Prostate gland (tissue), 2 donors: ENCODE measurements at regions not wholly inside any gene's neighbourhood (a gene's known extent, or its start where the extent isn't known, plus 50 kb on each side); places are given as distances from the start of the nearest gene placed in this dataset.
A peak's percentile ranks its signal among the peaks of the same experiment; 100 is the strongest.

Source experiments
- DNase-seq: peaks from one replicate; pipeline ENCODE4 v3.0.0-alpha.2; 2019; ENCODE audit warnings: low spot score
- H3K27ac ChIP-seq, 2 donors: fragments of 200-600 bp; sonication (generic); 2 replicates each; pipeline ENCODE4 v1.5.1; 2017 to 2019
- H3K27me3 ChIP-seq: fragments of 200-600 bp; sonication (generic); replicated peaks from 2 replicates; pipeline ENCODE4 v1.5.1; 2019; ENCODE audit not compliant: insufficient read depth
- H3K36me3 ChIP-seq, 2 donors: fragments of 200-600 bp; sonication (generic); 1 replicate in 1 of 2; 2 replicates in 1 of 2; pipeline versions ENCODE4 v1.5.1 to v1.8.1; 2017 to 2019
- H3K4me1 ChIP-seq: fragments of 200-600 bp; sonication (generic); replicated peaks from 2 replicates; pipeline ENCODE4 v1.5.1; 2019
- H3K4me3 ChIP-seq, 2 donors: fragments of 200-600 bp; sonication (generic); 2 replicates each; pipeline ENCODE4 v1.5.1; 2017 to 2019
- H3K9me3 ChIP-seq: fragments of 200-600 bp; sonication (generic); 2 replicates; pipeline ENCODE4 v1.5.1; 2017
- POLR2A ChIP-seq: fragments of 450-650 bp; IDR thresholded peaks from one replicate; pipeline ENCODE4 v1.6.1; 2016; ENCODE audit warnings: antibody characterized with exemption, mild to moderate bottlenecking
- POLR2AphosphoS5 ChIP-seq: sonication (generic); formaldehyde crosslinking; IDR thresholded peaks from one replicate; pipeline ENCODE4 v1.6.1; 2017; ENCODE audit warnings: antibody characterized with exemption
- WGBS: methylation state at CpG from one replicate; pipeline ENCODE4 v1.1.5; 2018; 5-methylcytosine and 5-hydroxymethylcytosine counted together
- intact Hi-C: fragments of 100-400 bp; cut with DNase I; formaldehyde crosslinking; loops from one replicate; pipeline ENCODE4 v1.14.2; 2022
- TF ChIP-seq, protein P1 (sequence below), 4 experiments: fragments of 200-600 bp in 2 of 4; fragments of 450-650 bp in 2 of 4; sonication (generic) in 2 of 4; IDR thresholded peaks; 1 replicate in 3 of 4; 2 replicates in 1 of 4; pipeline ENCODE4 v1.5.1; 2016 to 2019; ENCODE audit warnings: antibody characterized with exemption in 4 of 4, mild to moderate bottlenecking in 2 of 4, moderate library complexity in 2 of 4

GRCh38 chr2:176747506-176747905, 465.1 kb upstream of the HNRNPA3 start:
- no peak for TF ChIP-seq POLR2A
- intact Hi-C loops = no loop called here
- Histone ChIP-seq H3K4me3 (no peak overlapping the region), H3K36me3 (no peaks in the 10 kb centered on the region), H3K27ac (peak overlapping the region in 1 of 2 donors; percentile 2), H3K9me3 (no peaks in the 10 kb centered on the region), H3K4me1 (no peaks in the 10 kb centered on the region), H3K27me3 (no peaks in the 10 kb centered on the region)
- 33% methylated on average over 4 of the region's 4 CpGs for WGBS
- DNase-seq = no peak

GRCh38 chr2:176747928-176748327, 464.7 kb upstream of the HNRNPA3 start:
- TF ChIP-seq POLR2AphosphoS5 (peak; percentile 11), POLR2A (no peak)
- Histone ChIP-seq H3K36me3 (no peaks in the 10 kb centered on the region), H3K9me3 (no peaks in the 10 kb centered on the region), H3K27me3 (no peaks in the 10 kb centered on the region), H3K4me1 (no peaks in the 10 kb centered on the region), H3K27ac (peak overlapping the region in 1 of 2 donors; percentile 2), H3K4me3 (no peak overlapping the region)
- no peak for DNase-seq
- WGBS = 17% methylated on average over 4 of the region's 4 CpGs
- intact Hi-C loops = no loop called here

DNA sequence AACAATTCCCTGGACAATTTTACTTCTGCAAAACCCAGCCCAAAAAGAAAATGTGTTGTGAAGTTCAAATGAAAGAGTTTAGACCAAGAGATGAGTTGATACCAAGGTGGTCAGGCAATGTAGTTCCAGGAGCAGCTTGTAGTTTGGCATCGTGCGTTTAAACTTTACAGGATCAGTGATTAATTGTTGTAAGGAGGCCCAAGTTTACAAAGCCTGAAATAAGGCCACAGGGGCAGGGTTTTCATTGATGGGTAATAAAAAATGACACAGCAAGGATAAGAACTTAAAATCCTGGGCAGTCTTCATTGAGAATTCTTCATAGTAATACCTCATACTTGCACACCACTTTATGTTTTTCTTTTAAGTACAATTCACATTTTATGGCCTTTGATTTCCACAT, 463.9 kb upstream of the HNRNPA3 start:
- H3K27ac ChIP-seq = no peak overlapping the region

GRCh38 chr2:176751314-176752227, 461.0 kb upstream of the HNRNPA3 start:
- Histone ChIP-seq H3K4me1 (no peaks in the 10 kb centered on the region), H3K4me3 (no peak overlapping the region), H3K27me3 (no peaks in the 10 kb centered on the region), H3K36me3 (no peaks in the 10 kb centered on the region), H3K27ac (no peak overlapping the region), H3K9me3 (no peaks in the 10 kb centered on the region)
- TF ChIP-seq POLR2A (no peak), POLR2AphosphoS5 (no peak)
- WGBS = 42% methylated on average over 6 of the region's 6 CpGs
- DNase-seq = no peak
- intact Hi-C loops = no loop called here

More for the DNA sequence above, 463.9 kb upstream of the HNRNPA3 start:
- Histone ChIP-seq H3K27me3 (no peaks in the 10 kb centered on the region), H3K4me3 (no peak overlapping the region), H3K36me3 (no peaks in the 10 kb centered on the region), H3K9me3 (no peaks in the 10 kb centered on the region), H3K4me1 (no peaks in the 10 kb centered on the region)
- intact Hi-C loops = no loop called here
- no peak for DNase-seq
- TF ChIP-seq, protein P1, sequence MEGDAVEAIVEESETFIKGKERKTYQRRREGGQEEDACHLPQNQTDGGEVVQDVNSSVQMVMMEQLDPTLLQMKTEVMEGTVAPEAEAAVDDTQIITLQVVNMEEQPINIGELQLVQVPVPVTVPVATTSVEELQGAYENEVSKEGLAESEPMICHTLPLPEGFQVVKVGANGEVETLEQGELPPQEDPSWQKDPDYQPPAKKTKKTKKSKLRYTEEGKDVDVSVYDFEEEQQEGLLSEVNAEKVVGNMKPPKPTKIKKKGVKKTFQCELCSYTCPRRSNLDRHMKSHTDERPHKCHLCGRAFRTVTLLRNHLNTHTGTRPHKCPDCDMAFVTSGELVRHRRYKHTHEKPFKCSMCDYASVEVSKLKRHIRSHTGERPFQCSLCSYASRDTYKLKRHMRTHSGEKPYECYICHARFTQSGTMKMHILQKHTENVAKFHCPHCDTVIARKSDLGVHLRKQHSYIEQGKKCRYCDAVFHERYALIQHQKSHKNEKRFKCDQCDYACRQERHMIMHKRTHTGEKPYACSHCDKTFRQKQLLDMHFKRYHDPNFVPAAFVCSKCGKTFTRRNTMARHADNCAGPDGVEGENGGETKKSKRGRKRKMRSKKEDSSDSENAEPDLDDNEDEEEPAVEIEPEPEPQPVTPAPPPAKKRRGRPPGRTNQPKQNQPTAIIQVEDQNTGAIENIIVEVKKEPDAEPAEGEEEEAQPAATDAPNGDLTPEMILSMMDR (IDR thresholded peaks at IDR 0.05) = no peak
- TF ChIP-seq POLR2A = no peak
- TF ChIP-seq POLR2AphosphoS5 = no peak
- WGBS = 10% methylated on average over 2 of the region's 2 CpGs

- 92% methylated on average over 1 of the region's 1 CpG for WGBS
- DNase-seq = no peak
- Histone ChIP-seq H3K4me3 (no peak overlapping the region), H3K4me1 (no peaks in the 10 kb centered on the region), H3K36me3 (no peaks in the 10 kb centered on the region), H3K9me3 (no peaks in the 10 kb centered on the region), H3K27ac (no peak overlapping the region), H3K27me3 (no peaks in the 10 kb centered on the region)
- TF ChIP-seq POLR2AphosphoS5 = no peak
- TF ChIP-seq, protein P1 (IDR thresholded peaks at IDR 0.05) = no peak
- no peak for TF ChIP-seq POLR2A
- intact Hi-C loops = no loop called here
These were observed 460.3 kb upstream of the HNRNPA3 start for GRCh38 chr2:176752295-176752694.

GRCh38 chr2:176753205-176753604, 459.4 kb upstream of the HNRNPA3 start:
- 93% methylated on average over 3 of the region's 3 CpGs for WGBS
- TF ChIP-seq, protein P1 (IDR thresholded peaks at IDR 0.05) = no peak
- TF ChIP-seq POLR2A (no peak), POLR2AphosphoS5 (no peak)
- Histone ChIP-seq H3K36me3 (no peaks in the 10 kb centered on the region), H3K4me1 (no peaks in the 10 kb centered on the region), H3K9me3 (no peaks in the 10 kb centered on the region), H3K27ac (no peak overlapping the region), H3K27me3 (no peaks in the 10 kb centered on the region), H3K4me3 (no peak overlapping the region)
- DNase-seq = no peak
- intact Hi-C loops = no loop called here
